ENCODE measurements at regions not wholly inside any gene's neighbourhood (a gene's known extent, or its start where the extent isn't known, plus 50 kb on each side); places are given as distances from the start of the nearest gene placed in this dataset.

DNA sequence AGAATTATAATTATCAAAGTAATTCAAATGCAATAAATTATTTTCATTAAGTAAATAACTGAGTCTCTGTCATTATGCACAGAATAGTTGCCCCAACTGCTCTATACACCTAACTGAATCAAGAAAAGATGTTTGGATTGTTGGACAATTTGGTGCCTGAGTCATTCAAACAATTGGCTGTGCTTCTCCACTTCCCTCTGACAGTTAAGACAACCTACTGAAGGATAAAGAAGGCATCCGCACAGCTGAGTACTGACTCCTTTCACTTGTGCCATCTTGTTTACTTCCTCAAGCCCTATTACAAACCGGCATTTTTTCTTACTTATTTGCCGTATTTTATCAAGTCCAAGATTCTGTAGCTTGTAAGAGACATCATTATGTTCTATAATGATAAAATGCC is 110.6 kb upstream of the C1QTNF7 start:
- peaks cover 0 to 6% of the 10 kb centered on the region in 2 donors for H3K4me1 ChIP-seq
- 76 to 79% methylated on average over 3 of the region's 3 CpGs for WGBS, 2 donors
- no peaks in the 10 kb centered on the region for H3K27me3 ChIP-seq
- H3K4me3 ChIP-seq (replicated peaks in 1 of 3): no peak overlapping the region
- H3K27ac ChIP-seq: no peak overlapping the region
- no peaks in the 10 kb centered on the region for H3K36me3 ChIP-seq
- H3K9me3 ChIP-seq: no peaks in the 10 kb centered on the region
- TF ChIP-seq, protein P1, sequence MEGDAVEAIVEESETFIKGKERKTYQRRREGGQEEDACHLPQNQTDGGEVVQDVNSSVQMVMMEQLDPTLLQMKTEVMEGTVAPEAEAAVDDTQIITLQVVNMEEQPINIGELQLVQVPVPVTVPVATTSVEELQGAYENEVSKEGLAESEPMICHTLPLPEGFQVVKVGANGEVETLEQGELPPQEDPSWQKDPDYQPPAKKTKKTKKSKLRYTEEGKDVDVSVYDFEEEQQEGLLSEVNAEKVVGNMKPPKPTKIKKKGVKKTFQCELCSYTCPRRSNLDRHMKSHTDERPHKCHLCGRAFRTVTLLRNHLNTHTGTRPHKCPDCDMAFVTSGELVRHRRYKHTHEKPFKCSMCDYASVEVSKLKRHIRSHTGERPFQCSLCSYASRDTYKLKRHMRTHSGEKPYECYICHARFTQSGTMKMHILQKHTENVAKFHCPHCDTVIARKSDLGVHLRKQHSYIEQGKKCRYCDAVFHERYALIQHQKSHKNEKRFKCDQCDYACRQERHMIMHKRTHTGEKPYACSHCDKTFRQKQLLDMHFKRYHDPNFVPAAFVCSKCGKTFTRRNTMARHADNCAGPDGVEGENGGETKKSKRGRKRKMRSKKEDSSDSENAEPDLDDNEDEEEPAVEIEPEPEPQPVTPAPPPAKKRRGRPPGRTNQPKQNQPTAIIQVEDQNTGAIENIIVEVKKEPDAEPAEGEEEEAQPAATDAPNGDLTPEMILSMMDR (IDR thresholded peaks at IDR 0.05): no peak
- TF ChIP-seq POLR2A (IDR thresholded peaks at IDR 0.05): no peak
- no peak for DNase-seq
- intact Hi-C loops (cut with DNase I): no loop called here

DNA sequence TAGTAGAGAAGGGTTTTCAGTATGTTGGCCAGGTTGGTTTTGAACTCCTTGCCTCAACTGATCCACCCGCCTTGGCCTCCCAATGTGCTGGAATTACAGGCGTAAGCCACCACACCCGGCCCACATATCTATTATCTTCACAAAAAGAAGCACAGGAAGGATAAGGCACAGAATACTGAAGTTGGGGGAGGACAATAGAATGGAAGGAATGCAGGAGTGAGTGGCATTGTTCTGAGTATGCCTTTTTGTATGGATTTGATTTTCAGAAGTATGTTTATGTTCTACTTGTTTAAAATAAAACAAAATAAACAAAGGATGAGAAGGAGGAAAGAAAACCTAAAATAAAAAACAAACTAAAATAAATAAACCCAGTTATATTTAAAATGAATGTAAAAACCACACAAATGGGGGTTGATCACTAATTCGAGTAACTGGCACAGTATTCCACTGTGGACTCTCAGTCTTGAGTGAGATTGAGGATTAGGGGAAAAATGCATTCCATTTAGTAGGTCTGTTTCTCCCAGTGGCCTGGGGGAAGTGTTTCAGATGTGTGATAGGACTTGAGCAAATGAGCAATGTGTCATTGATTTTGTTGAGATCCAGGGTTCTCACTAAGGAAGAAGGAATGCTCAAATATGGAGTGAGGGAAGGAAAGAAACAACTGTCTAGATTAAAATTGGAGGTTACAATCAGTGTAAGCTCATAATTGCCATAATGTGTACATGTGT is 109.0 kb upstream of the C1QTNF7 start:
- intact Hi-C loops (cut with DNase I): no loop called here
- H3K4me3 ChIP-seq (replicated peaks in 1 of 3): no peak overlapping the region
- 91% methylated on average over 4 of the region's 4 CpGs for WGBS, 2 donors
- TF ChIP-seq, protein P1 (IDR thresholded peaks at IDR 0.05): no peak
- no peak for TF ChIP-seq POLR2A (IDR thresholded peaks at IDR 0.05)
- H3K4me1 ChIP-seq: peaks cover 0 to 6% of the 10 kb centered on the region in 2 donors
- H3K27me3 ChIP-seq: no peaks in the 10 kb centered on the region
- H3K9me3 ChIP-seq: no peaks in the 10 kb centered on the region
- no peaks in the 10 kb centered on the region for H3K36me3 ChIP-seq
- DNase-seq: no peak
- no peak overlapping the region for H3K27ac ChIP-seq

DNA sequence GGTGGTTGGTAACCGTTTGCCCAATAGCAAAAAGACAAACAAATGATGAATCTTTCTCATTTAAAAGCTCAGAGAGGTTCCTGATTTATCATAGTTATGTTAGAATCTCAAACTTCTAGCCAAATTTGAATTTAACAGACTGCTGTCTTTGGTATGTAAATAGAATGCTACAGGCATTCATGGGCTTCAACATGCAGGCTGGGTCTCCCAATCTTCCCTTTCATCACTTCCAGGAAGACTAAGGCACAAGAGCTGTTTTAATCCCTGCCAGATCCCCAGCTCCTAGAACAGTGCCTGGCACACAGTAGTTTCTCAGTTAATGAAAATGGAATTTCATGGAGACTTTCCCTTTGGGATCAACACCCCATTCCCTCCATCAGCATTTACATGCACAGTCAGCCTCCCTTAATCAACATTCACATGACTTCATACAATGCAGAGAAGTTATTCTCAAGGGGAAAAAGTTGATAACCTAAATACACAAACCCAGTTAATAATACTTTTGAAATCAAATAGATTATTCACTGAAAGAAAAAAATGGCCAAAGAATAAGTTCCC is 107.6 kb upstream of the C1QTNF7 start:
- intact Hi-C loops (cut with DNase I): no loop called here

DNA sequence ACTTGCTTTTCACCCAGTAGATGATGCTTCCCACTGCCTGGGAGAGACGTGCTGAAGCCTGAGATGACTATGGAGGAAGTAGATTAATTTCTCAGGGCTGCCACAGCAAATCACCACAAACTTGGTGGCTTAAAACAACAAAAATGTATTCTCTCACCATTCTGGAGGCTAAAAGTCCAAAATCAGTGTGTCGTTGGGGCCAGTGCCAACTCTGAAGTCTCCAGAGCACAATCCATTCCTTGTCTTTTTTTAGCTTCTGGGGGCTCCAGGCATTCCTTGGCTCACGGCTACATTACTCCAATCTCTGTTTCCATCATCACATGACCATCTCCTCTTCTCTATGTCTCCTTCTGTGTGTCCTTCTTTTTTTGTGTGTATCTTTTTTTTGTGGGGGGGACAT is 105.8 kb upstream of the C1QTNF7 start:
- Histone ChIP-seq H3K27me3 (no peaks in the 10 kb centered on the region), H3K27ac (no peak overlapping the region), H3K4me1 (peaks cover 0 to 6% of the 10 kb centered on the region in 2 donors), H3K9me3 (no peaks in the 10 kb centered on the region), H3K4me3 (replicated peaks in 1 of 3) (no peak overlapping the region), H3K36me3 (no peaks in the 10 kb centered on the region)
- TF ChIP-seq, protein P1 (IDR thresholded peaks at IDR 0.05): no peak
- no peak for TF ChIP-seq POLR2A (IDR thresholded peaks at IDR 0.05)
- intact Hi-C loops (cut with DNase I): no loop called here
- no peak for DNase-seq
- 21 to 28% methylated on average over 3 of the region's 3 CpGs for WGBS, 2 donors

More for the DNA sequence above, 107.6 kb upstream of the C1QTNF7 start:
- H3K4me1 ChIP-seq: peaks cover 0 to 6% of the 10 kb centered on the region in 2 donors
- TF ChIP-seq, protein P1 (IDR thresholded peaks at IDR 0.05): no peak
- no peak for TF ChIP-seq POLR2A (IDR thresholded peaks at IDR 0.05)
- no peak overlapping the region for H3K27ac ChIP-seq
- no peak overlapping the region for H3K4me3 ChIP-seq (replicated peaks in 1 of 3)
- no peaks in the 10 kb centered on the region for H3K27me3 ChIP-seq
- no peak for DNase-seq
- H3K36me3 ChIP-seq: no peaks in the 10 kb centered on the region
- H3K9me3 ChIP-seq: no peaks in the 10 kb centered on the region
- 76 to 77% methylated on average over 1 of the region's 1 CpG for WGBS, 2 donors

DNA sequence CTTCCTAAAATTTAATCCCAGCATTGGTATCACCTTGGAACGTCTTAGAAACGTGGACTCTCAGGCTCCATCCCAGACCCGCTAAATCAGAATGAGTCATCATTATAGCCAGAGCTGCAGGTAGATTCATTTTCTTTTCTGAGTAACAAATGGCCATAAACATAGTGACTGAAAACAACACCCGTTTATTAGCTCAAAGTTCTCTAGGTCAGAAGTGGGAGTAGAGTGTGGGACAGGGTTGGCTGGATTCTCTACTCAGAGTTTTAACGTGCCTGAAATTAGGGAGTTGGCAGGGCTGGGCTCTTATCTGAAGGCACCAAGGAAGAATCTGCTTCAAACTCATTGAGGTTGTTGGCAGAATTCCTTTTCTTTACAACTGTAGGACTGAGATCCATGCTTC is 101.8 kb upstream of the C1QTNF7 start:
- no peak overlapping the region for H3K4me3 ChIP-seq (replicated peaks in 1 of 3)
- no peaks in the 10 kb centered on the region for H3K9me3 ChIP-seq
- no peaks in the 10 kb centered on the region for H3K27me3 ChIP-seq
- H3K27ac ChIP-seq: no peak overlapping the region
- H3K36me3 ChIP-seq: no peaks in the 10 kb centered on the region
- 66 to 70% methylated on average over 5 of the region's 5 CpGs for WGBS, 2 donors
- TF ChIP-seq, protein P1 (IDR thresholded peaks at IDR 0.05): no peak
- TF ChIP-seq POLR2A (IDR thresholded peaks at IDR 0.05): no peak
- no peak for DNase-seq
- H3K4me1 ChIP-seq: peaks cover 0 to 6% of the 10 kb centered on the region in 2 donors
- intact Hi-C loops (cut with DNase I): no loop called here
